H1 (cell line): ENCODE measurements at regions not wholly inside any gene's neighbourhood (a gene's known extent, or its start where the extent isn't known, plus 50 kb on each side); places are given as distances from the start of the nearest gene placed in this dataset.

Experiments used
- CTCF ChIA-PET: fragments of 300-600 bp; sonication (Branson Sonifier 250); formaldehyde crosslinking; loops from one replicate; lab custom pipeline; 2021; ENCODE audit not compliant: partially characterized antibody; lab: Charles Lee
- POLR2A ChIA-PET: fragments of 300-600 bp; sonication (Branson Sonifier 250); formaldehyde crosslinking; loops from one replicate; lab custom pipeline; 2021; ENCODE audit warnings: inconsistent platforms; ENCODE audit not compliant: partially characterized antibody; lab: Charles Lee
- DNase-seq, 2 experiments: peaks; one replicate each; pipeline versions ENCODE4 v3.0.0 to v3.0.0-alpha.2; 2010 to 2022; ENCODE audit warnings: low spot score in 2 of 2, low read depth in 1 of 2, mixed read lengths in 1 of 2
- FAIRE-seq: peaks from 2 replicates; lab custom pipeline; 2011; peaks lifted over from hg19 to GRCh38; lab: Jason Lieb, UNC
- H2AFZ ChIP-seq: 2 replicates; pipeline ENCODE4 v1.8.1; 2012; ENCODE audit warnings: low read length, inconsistent platforms
- H2AK5ac ChIP-seq: 2 replicates; pipeline ENCODE4 v1.6.1; 2013; ENCODE audit warnings: low read depth, low read length
- H2BK120ac ChIP-seq: replicated peaks from 2 replicates; pipeline ENCODE3; 2013; ENCODE audit warnings: low read depth, low read length, inconsistent platforms
- H2BK12ac ChIP-seq: 2 replicates; pipeline ENCODE4 v1.6.1; 2013; ENCODE audit warnings: low read depth, low read length
- H2BK15ac ChIP-seq: 2 replicates; pipeline ENCODE4 v1.6.1; 2013; ENCODE audit warnings: low read length
- H2BK20ac ChIP-seq: 2 replicates; pipeline ENCODE4 v1.6.1; 2013; ENCODE audit warnings: low read length
- H2BK5ac ChIP-seq: 2 replicates; pipeline ENCODE4 v1.6.1; 2013; ENCODE audit warnings: low read depth, low read length
- H3K14ac ChIP-seq: 2 replicates; pipeline ENCODE4 v1.6.1; 2013; ENCODE audit warnings: inconsistent platforms; ENCODE audit not compliant: insufficient read length
- H3K18ac ChIP-seq: 2 replicates; pipeline ENCODE4 v1.6.1; 2013; ENCODE audit warnings: low read length; ENCODE audit errors: extremely low read depth
- H3K23ac ChIP-seq: 2 replicates; pipeline ENCODE4 v1.6.1; 2013; ENCODE audit warnings: inconsistent platforms; ENCODE audit not compliant: insufficient read length
- H3K23me2 ChIP-seq: 2 replicates; pipeline ENCODE4 v1.6.1; 2013; ENCODE audit warnings: low read depth, low read length
- H3K27ac ChIP-seq: 2 replicates; pipeline ENCODE4 v1.6.1; 2011; ENCODE audit warnings: low read depth, low read length, inconsistent platforms
- H3K27me3 ChIP-seq, 4 experiments: replicated peaks in 1 of 4; 1 replicate in 1 of 4; 2 replicates in 3 of 4; pipeline versions ENCODE4 v1.6.1 to v1.8.1; 2011 to 2013; ENCODE audit warnings: low read length in 3 of 4, mild to moderate bottlenecking in 3 of 4, inconsistent platforms in 2 of 4, mixed read lengths in 2 of 4, moderate library complexity in 1 of 4; ENCODE audit not compliant: control insufficient read depth in 3 of 4, insufficient read depth in 3 of 4; ENCODE audit errors: extremely low read depth in 1 of 4
- H3K36me3 ChIP-seq, 4 experiments: 2 replicates each; pipeline versions ENCODE4 v1.6.1 to v1.8.1; 2011 to 2013; ENCODE audit warnings: mild to moderate bottlenecking in 4 of 4, low read length in 3 of 4, moderate library complexity in 2 of 4, control low read depth in 1 of 4, inconsistent platforms in 1 of 4; ENCODE audit not compliant: insufficient read depth in 4 of 4, control insufficient read depth in 2 of 4
- H3K4ac ChIP-seq: replicated peaks from 2 replicates; pipeline ENCODE3; 2013; ENCODE audit warnings: low read length, low read depth, mixed read lengths, inconsistent platforms; ENCODE audit not compliant: insufficient read length
- H3K4me1 ChIP-seq, 4 experiments: replicated peaks in 1 of 4; 1 replicate in 1 of 4; 2 replicates in 3 of 4; pipeline versions ENCODE4 v1.6.1 to v1.8.1; 2011 to 2013; ENCODE audit warnings: low read length in 3 of 4, inconsistent platforms in 2 of 4, mixed read lengths in 1 of 4; ENCODE audit not compliant: insufficient read depth in 4 of 4, control insufficient read depth in 3 of 4
- H3K4me2 ChIP-seq, 2 experiments: 2 replicates each; pipeline versions ENCODE4 v1.6.1 to v1.8.1; 2011 to 2013; ENCODE audit warnings: low read depth in 2 of 2, low read length in 2 of 2, control low read depth in 1 of 2, inconsistent platforms in 1 of 2, mild to moderate bottlenecking in 1 of 2; ENCODE audit not compliant: insufficient read depth in 1 of 2
- H3K4me3 ChIP-seq, 4 experiments: fragments of 200-600, 300-600 bp in 1 of 4; sonication (generic), shearing (Covaris generic), sonication (Bioruptor Twin) in 1 of 4; 2 replicates each; pipeline versions ENCODE4 v1.5.1 to v1.8.1; 2011 to 2016; ENCODE audit warnings: low read length in 4 of 4, low read depth in 3 of 4, control low read depth in 2 of 4, inconsistent platforms in 2 of 4, mild to moderate bottlenecking in 2 of 4, mixed read lengths in 1 of 4, moderate library complexity in 1 of 4; ENCODE audit not compliant: insufficient read depth in 2 of 4; ENCODE audit errors: extremely low read depth in 1 of 4
- H3K56ac ChIP-seq: replicated peaks from 2 replicates; pipeline ENCODE3; 2013; ENCODE audit warnings: low read depth, mild to moderate bottlenecking, mixed read lengths, low read length, inconsistent platforms; ENCODE audit not compliant: insufficient read length
- H3K79me1 ChIP-seq: 2 replicates; pipeline ENCODE4 v1.6.1; 2013; ENCODE audit warnings: low read depth, low read length, control low read depth
- H3K79me2 ChIP-seq, 2 experiments: 2 replicates each; pipeline versions ENCODE4 v1.6.1 to v1.8.1; 2012 to 2013; ENCODE audit warnings: low read length in 2 of 2, mild to moderate bottlenecking in 2 of 2, inconsistent platforms in 1 of 2; ENCODE audit not compliant: insufficient read depth in 2 of 2, control insufficient read depth in 1 of 2
- H3K9ac ChIP-seq, 4 experiments: replicated peaks in 1 of 4; 1 replicate in 1 of 4; 2 replicates in 3 of 4; pipeline versions ENCODE4 v1.6.1 to v1.8.1; 2011 to 2013; ENCODE audit warnings: low read depth in 3 of 4, low read length in 3 of 4, control low read depth in 2 of 4, mild to moderate bottlenecking in 2 of 4, moderate library complexity in 2 of 4, inconsistent platforms in 1 of 4; ENCODE audit errors: extremely low read depth in 1 of 4
- H3K9me3 ChIP-seq, 2 experiments: 2 replicates each; pipeline versions ENCODE4 v1.6.1 to v1.8.1; 2012 to 2013; ENCODE audit warnings: mild to moderate bottlenecking in 2 of 2, moderate library complexity in 2 of 2, control low read depth in 1 of 2, inconsistent platforms in 1 of 2, low read depth in 1 of 2, low read length in 1 of 2, mixed read lengths in 1 of 2; ENCODE audit not compliant: insufficient read depth in 2 of 2
- H4K20me1 ChIP-seq, 2 experiments: replicated peaks in 1 of 2; 2 replicates each; pipeline versions ENCODE3 to v1.8.1; 2011 to 2013; ENCODE audit warnings: inconsistent platforms in 2 of 2, low read length in 2 of 2, mild to moderate bottlenecking in 1 of 2; ENCODE audit not compliant: insufficient read depth in 2 of 2, control insufficient read depth in 1 of 2
- H4K5ac ChIP-seq: 2 replicates; pipeline ENCODE4 v1.6.1; 2013; ENCODE audit warnings: low read length, low read depth, mixed read lengths, inconsistent platforms; ENCODE audit not compliant: insufficient read length
- H4K8ac ChIP-seq: 2 replicates; pipeline ENCODE4 v1.8.0; 2013; ENCODE audit warnings: mild to moderate bottlenecking, moderate library complexity, low read length, inconsistent platforms; ENCODE audit not compliant: insufficient read depth; ENCODE audit errors: extremely low read depth
- H4K91ac ChIP-seq: replicated peaks from 2 replicates; pipeline ENCODE3; 2013; ENCODE audit warnings: low read length, mixed read lengths, inconsistent platforms; ENCODE audit not compliant: insufficient read length
- HDAC6 ChIP-seq: IDR thresholded peaks from one replicate; pipeline ENCODE4 v1.7.1; 2012; ENCODE audit warnings: low read depth, mild to moderate bottlenecking, inconsistent platforms, low read length, moderate library complexity
- NANOG ChIP-seq: IDR thresholded peaks from 2 replicates; pipeline ENCODE4 v1.6.1; 2011; ENCODE audit warnings: low read length, low read depth, mild to moderate bottlenecking, inconsistent platforms; ENCODE audit not compliant: insufficient read depth, poor library complexity, severe bottlenecking
- SP4 ChIP-seq: IDR thresholded peaks from 2 replicates; pipeline ENCODE4 v1.6.1; 2012; ENCODE audit warnings: low read length, inconsistent platforms
- TAF1 ChIP-seq: IDR thresholded peaks from 2 replicates; pipeline ENCODE4 v1.6.1; 2011; ENCODE audit warnings: mild to moderate bottlenecking, low read depth, low read length
- TAF7 ChIP-seq: optimal IDR thresholded peaks from 2 replicates; pipeline ENCODE3; 2011; ENCODE audit warnings: low read depth, mild to moderate bottlenecking, inconsistent platforms, low read length, moderate library complexity, borderline replicate concordance
- WGBS, 2 experiments: shearing (Covaris generic) in 1 of 2; methylation state at CpG; one replicate each; pipeline versions ENCODE4 v1.1.6 to v1.1.7; 2013 to 2015; ENCODE audit warnings: low lambda C conversion rate in 2 of 2, mixed read lengths in 2 of 2, inconsistent platforms in 1 of 2, low coverage in 1 of 2, missing lambda C conversion rate in 1 of 2; ENCODE audit not compliant: insufficient replicate concordance in 2 of 2, insufficient coverage in 1 of 2, insufficient read length in 1 of 2; ENCODE audit errors: extremely low coverage in 1 of 2, missing lambda C conversion rate in 1 of 2; 5-methylcytosine and 5-hydroxymethylcytosine counted together

DNA sequence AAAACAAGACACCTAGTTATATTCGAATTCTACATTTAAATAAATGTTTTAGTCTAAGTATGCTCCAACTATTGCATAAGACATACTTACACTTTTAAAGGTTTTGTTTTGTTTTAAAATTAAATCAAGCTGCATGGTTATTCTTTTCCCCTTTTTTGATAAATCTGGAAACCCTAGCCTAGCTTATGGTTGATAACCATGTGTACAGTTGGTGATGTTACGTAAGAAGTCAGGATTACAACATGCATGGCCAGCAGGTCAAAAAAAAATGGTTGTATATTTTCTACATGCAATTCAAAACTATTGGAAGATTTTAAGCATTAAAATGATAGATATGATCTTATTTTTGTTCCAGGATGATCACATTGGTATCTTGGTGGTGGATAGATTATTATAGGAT, 1600.6 kb downstream of the PLA2G4A start:
- no peak overlapping the region for H3K18ac ChIP-seq
- no peak for DNase-seq
- no peaks in the 10 kb centered on the region for H3K9me3 ChIP-seq
- no peak overlapping the region for H3K9ac ChIP-seq
- ChIA-PET POLR2A (no interaction called here), CTCF (no interaction called here)
- no peak overlapping the region for H2BK20ac ChIP-seq
- H2BK15ac ChIP-seq: no peak overlapping the region
- H4K91ac ChIP-seq: no peak overlapping the region
- H4K5ac ChIP-seq: no peak overlapping the region
- no peak overlapping the region for H3K4me3 ChIP-seq
- H2BK12ac ChIP-seq: no peak overlapping the region
- H2BK120ac ChIP-seq: no peak overlapping the region
- no peak for FAIRE-seq
- no peaks in the 10 kb centered on the region for H3K27me3 ChIP-seq
- 100% methylated on average over 2 of the region's 2 CpGs; no CpG with 5 or more reads in 1 of the 2 experiments for whole genome bisulfite sequencing, 2 experiments
- no peaks in the 10 kb centered on the region for H3K4me1 ChIP-seq
- H3K79me1 ChIP-seq: no peaks in the 10 kb centered on the region
- H3K14ac ChIP-seq: no peak overlapping the region
- no peak overlapping the region for H2BK5ac ChIP-seq
- no peaks in the 10 kb centered on the region for H3K79me2 ChIP-seq
- no peak overlapping the region for H3K4ac ChIP-seq
- TF ChIP-seq NANOG: no peak
- TF ChIP-seq SP4: no peak
- no peak for TF ChIP-seq TAF1
- TF ChIP-seq TAF7: no peak
- TF ChIP-seq HDAC6: no peak
- H3K4me2 ChIP-seq: no peak overlapping the region
- H4K8ac ChIP-seq: no peak overlapping the region
- H2AFZ ChIP-seq: 0 out of 2 replicates have a peak overlapping the region, but pooled peaks have one; percentile 11
- H4K20me1 ChIP-seq: no peaks in the 10 kb centered on the region
- H2AK5ac ChIP-seq: no peak overlapping the region
- H3K36me3 ChIP-seq: no peaks in the 10 kb centered on the region
- H3K56ac ChIP-seq: no peak overlapping the region
- no peaks in the 10 kb centered on the region for H3K23me2 ChIP-seq
- H3K27ac ChIP-seq: no peak overlapping the region
- H3K23ac ChIP-seq: no peak overlapping the region
